GM21723 (cell line): ENCODE measurements at regions not wholly inside any gene's neighbourhood (a gene's known extent, or its start where the extent isn't known, plus 50 kb on each side); places are given as distances from the start of the nearest gene placed in this dataset.
A peak's percentile ranks its signal among the peaks of the same experiment; 100 is the strongest.
"Not testable (repeated sequence)": the region's sequence is repeated elsewhere in the genome, so short reads cannot be mapped to it uniquely, and the experiment has no call there.

ENCODE experiments used
- ATAC-seq: cut with Tn5 transposase; IDR thresholded peaks from one replicate; pipeline ENCODE4 v1.9.1; 2021; ENCODE audit warnings: mild to moderate bottlenecking, moderate library complexity; ENCODE audit not compliant: unreplicated experiment

GRCh38 chr3:86794361-86795065 is 196.4 kb downstream of the VGLL3 start:
- no peak for ATAC-seq

GRCh38 chr3:86793786-86794185 is 197.2 kb downstream of the VGLL3 start:
- ATAC-seq, result no peak

- no peak for ATAC-seq
These were observed 198.6 kb downstream of the VGLL3 start for GRCh38 chr3:86792316-86792715.

GRCh38 chr3:86790884-86791549 is 199.9 kb downstream of the VGLL3 start:
- no peak for ATAC-seq

- no peak for ATAC-seq
These were observed 202.6 kb downstream of the VGLL3 start for GRCh38 chr3:86788371-86788770.

- ATAC-seq, result no peak
These were observed 203.9 kb downstream of the VGLL3 start for GRCh38 chr3:86787091-86787490.

- no peak for ATAC-seq
These were observed 205.6 kb downstream of the VGLL3 start for GRCh38 chr3:86785386-86785785.

- ATAC-seq, result no peak
These were observed 208.1 kb downstream of the VGLL3 start for GRCh38 chr3:86782866-86783265.

- ATAC-seq, result no peak
These were observed 208.7 kb downstream of the VGLL3 start for GRCh38 chr3:86782286-86782685.

GRCh38 chr3:86774082-86774691 is 216.8 kb downstream of the VGLL3 start:
- ATAC-seq, result peak; percentile 51

- ATAC-seq, result no peak
These were observed 218.2 kb downstream of the VGLL3 start for GRCh38 chr3:86772699-86773098.

- ATAC-seq, result no peak
These were observed 219.0 kb downstream of the VGLL3 start for GRCh38 chr3:86771741-86772512.

GRCh38 chr3:86766331-86766730 is 224.6 kb downstream of the VGLL3 start:
- no peak for ATAC-seq

- ATAC-seq, result not testable (repeated sequence)
These were observed 233.4 kb downstream of the VGLL3 start for GRCh38 chr3:86757322-86758179.

- ATAC-seq, result no peak
These were observed 242.9 kb downstream of the VGLL3 start for GRCh38 chr3:86748015-86748414.

GRCh38 chr3:86744051-86744450 is 246.9 kb downstream of the VGLL3 start:
- no peak for ATAC-seq

GRCh38 chr3:86743233-86743632 is 247.7 kb downstream of the VGLL3 start:
- no peak for ATAC-seq

GRCh38 chr3:86740751-86741150 is 250.2 kb downstream of the VGLL3 start:
- peak; percentile 45 for ATAC-seq

- ATAC-seq, result no peak
These were observed 251.7 kb downstream of the VGLL3 start for GRCh38 chr3:86739244-86739643.

- no peak for ATAC-seq
These were observed 252.3 kb downstream of the VGLL3 start for GRCh38 chr3:86738684-86739083.
